Naive thymus-derived CD8-positive, alpha-beta T cell (primary cell): ENCODE measurements at regions not wholly inside any gene's neighbourhood (a gene's known extent, or its start where the extent isn't known, plus 50 kb on each side); places are given as distances from the start of the nearest gene placed in this dataset.
"Not testable (repeated sequence)": the region's sequence is repeated elsewhere in the genome, so short reads cannot be mapped to it uniquely, and the experiment has no call there.

Experiments
- ATAC-seq, 2 donors: fragments of 150-1000 bp; cut with Tn5 transposase in 1 of 2; sonication (Bioruptor Pico), chemical (Tn5 transposase) in 1 of 2; 1 replicate in 1 of 2; 2 replicates in 1 of 2; pipeline ENCODE4 v1.10.0; 2021; ENCODE audit warnings: mild to moderate bottlenecking in 2 of 2, moderate library complexity in 2 of 2
- POLR2A ChIA-PET: fragments of 350-600 bp; sonication (Branson Sonifier 250); formaldehyde crosslinking; loops from one replicate; lab custom pipeline; 2021; ENCODE audit warnings: antibody characterized with exemption; lab: Charles Lee
- DNase-seq, 10 donors: peaks; one replicate each; pipeline versions ENCODE4 v3.0.0 to v3.0.0-alpha.2; 2020 to 2022
- H3K27ac Mint-ChIP-seq, 10 donors: one replicate each; pipeline ENCODE4 v1.8.0; 2020 to 2022; ENCODE audit warnings: mild to moderate bottlenecking in 10 of 10, mixed read lengths in 10 of 10, moderate library complexity in 4 of 10, inconsistent platforms in 1 of 10
- H3K27me3 Mint-ChIP-seq, 5 donors: one replicate each; pipeline ENCODE4 v1.8.0; 2021 to 2022; ENCODE audit warnings: mixed read lengths in 5 of 5
- H3K36me3 Mint-ChIP-seq, 3 donors: one replicate each; pipeline ENCODE4 v1.8.0; 2020 to 2022; ENCODE audit warnings: mixed read lengths in 3 of 3, mild to moderate bottlenecking in 2 of 3, inconsistent platforms in 1 of 3
- H3K4me1 Mint-ChIP-seq, 4 donors: one replicate each; pipeline ENCODE4 v1.8.0; 2021 to 2022; ENCODE audit warnings: mixed read lengths in 4 of 4
- H3K4me3 Mint-ChIP-seq, 10 donors: one replicate each; pipeline ENCODE4 v1.8.0; 2020 to 2022; ENCODE audit warnings: mild to moderate bottlenecking in 10 of 10, mixed read lengths in 10 of 10, moderate library complexity in 6 of 10, inconsistent platforms in 1 of 10
- H3K9me3 Mint-ChIP-seq, 9 donors: one replicate each; pipeline ENCODE4 v1.8.0; 2020 to 2022; ENCODE audit warnings: mixed read lengths in 9 of 9, mild to moderate bottlenecking in 3 of 9, inconsistent platforms in 1 of 9, moderate library complexity in 1 of 9

- H3K4me3 Mint-ChIP-seq, H3K27me3 Mint-ChIP-seq, H3K4me1 Mint-ChIP-seq, H3K27ac Mint-ChIP-seq, H3K9me3 Mint-ChIP-seq, POLR2A ChIA-PET, DNase-seq, ATAC-seq, H3K36me3 Mint-ChIP-seq: not testable (repeated sequence)
Observed at GRCh38 chr1:243074224-243074623, 180.9 kb downstream of the CEP170 start.

- H3K4me3 Mint-ChIP-seq, H3K36me3 Mint-ChIP-seq, DNase-seq, H3K27ac Mint-ChIP-seq, H3K4me1 Mint-ChIP-seq, ATAC-seq, H3K27me3 Mint-ChIP-seq, POLR2A ChIA-PET, H3K9me3 Mint-ChIP-seq: not testable (repeated sequence)
Observed at GRCh38 chr1:243067056-243067455, 188.0 kb downstream of the CEP170 start.

- H3K4me3 Mint-ChIP-seq, ATAC-seq, H3K27me3 Mint-ChIP-seq, H3K4me1 Mint-ChIP-seq, DNase-seq, H3K36me3 Mint-ChIP-seq, H3K27ac Mint-ChIP-seq, H3K9me3 Mint-ChIP-seq, POLR2A ChIA-PET: not testable (repeated sequence)
Observed at GRCh38 chr1:243061965-243062364, 193.1 kb downstream of the CEP170 start.

- POLR2A ChIA-PET, H3K9me3 Mint-ChIP-seq, H3K4me3 Mint-ChIP-seq, H3K4me1 Mint-ChIP-seq, ATAC-seq, H3K27ac Mint-ChIP-seq, H3K27me3 Mint-ChIP-seq, H3K36me3 Mint-ChIP-seq, DNase-seq: not testable (repeated sequence)
Observed at GRCh38 chr1:243055510-243055909, 199.6 kb downstream of the CEP170 start.

- POLR2A ChIA-PET, H3K27me3 Mint-ChIP-seq, H3K36me3 Mint-ChIP-seq, H3K4me1 Mint-ChIP-seq, ATAC-seq, H3K9me3 Mint-ChIP-seq, DNase-seq, H3K4me3 Mint-ChIP-seq, H3K27ac Mint-ChIP-seq: not testable (repeated sequence)
Observed at GRCh38 chr1:243055091-243055490, 200.0 kb downstream of the CEP170 start.

GRCh38 chr1:243054681-243055080 lies 200.4 kb downstream of the CEP170 start:
- H3K27ac Mint-ChIP-seq, H3K4me1 Mint-ChIP-seq, POLR2A ChIA-PET, H3K27me3 Mint-ChIP-seq, ATAC-seq, H3K9me3 Mint-ChIP-seq, H3K4me3 Mint-ChIP-seq, DNase-seq, H3K36me3 Mint-ChIP-seq: not testable (repeated sequence)

GRCh38 chr1:243053048-243053447 lies 202.0 kb downstream of the CEP170 start:
- POLR2A ChIA-PET, DNase-seq, H3K36me3 Mint-ChIP-seq, ATAC-seq, H3K4me1 Mint-ChIP-seq, H3K4me3 Mint-ChIP-seq, H3K9me3 Mint-ChIP-seq, H3K27me3 Mint-ChIP-seq, H3K27ac Mint-ChIP-seq: not testable (repeated sequence)

- H3K27me3 Mint-ChIP-seq, H3K36me3 Mint-ChIP-seq, H3K4me1 Mint-ChIP-seq, H3K9me3 Mint-ChIP-seq, DNase-seq, POLR2A ChIA-PET, H3K4me3 Mint-ChIP-seq, H3K27ac Mint-ChIP-seq, ATAC-seq: not testable (repeated sequence)
Observed at GRCh38 chr1:243050613-243051012, 204.5 kb downstream of the CEP170 start.

- ATAC-seq, H3K27me3 Mint-ChIP-seq, H3K4me3 Mint-ChIP-seq, H3K4me1 Mint-ChIP-seq, H3K36me3 Mint-ChIP-seq, POLR2A ChIA-PET, H3K9me3 Mint-ChIP-seq, H3K27ac Mint-ChIP-seq, DNase-seq: not testable (repeated sequence)
Observed at GRCh38 chr1:243049716-243050115, 205.4 kb downstream of the CEP170 start.

GRCh38 chr1:243021365-243021764 lies 233.7 kb downstream of the CEP170 start:
- H3K36me3 Mint-ChIP-seq, H3K4me3 Mint-ChIP-seq, H3K4me1 Mint-ChIP-seq, H3K9me3 Mint-ChIP-seq, H3K27ac Mint-ChIP-seq, POLR2A ChIA-PET, DNase-seq, ATAC-seq, H3K27me3 Mint-ChIP-seq: not testable (repeated sequence)

GRCh38 chr1:243019030-243019635 lies 235.9 kb downstream of the CEP170 start:
- DNase-seq = peak in 9 of 10 donors; percentile 0 to 62 (median 15)
- H3K36me3 Mint-ChIP-seq, H3K4me3 Mint-ChIP-seq, ATAC-seq, POLR2A ChIA-PET, H3K4me1 Mint-ChIP-seq, H3K9me3 Mint-ChIP-seq, H3K27ac Mint-ChIP-seq, H3K27me3 Mint-ChIP-seq: not testable (repeated sequence)

- ATAC-seq, H3K4me1 Mint-ChIP-seq, H3K9me3 Mint-ChIP-seq, H3K27me3 Mint-ChIP-seq, H3K4me3 Mint-ChIP-seq, H3K36me3 Mint-ChIP-seq, DNase-seq, H3K27ac Mint-ChIP-seq, POLR2A ChIA-PET: not testable (repeated sequence)
Observed at GRCh38 chr1:243010719-243011118, 244.4 kb downstream of the CEP170 start.

GRCh38 chr1:243001003-243001402 lies 254.1 kb downstream of the CEP170 start:
- H3K36me3 Mint-ChIP-seq, H3K4me3 Mint-ChIP-seq, ATAC-seq, H3K27me3 Mint-ChIP-seq, DNase-seq, H3K9me3 Mint-ChIP-seq, H3K27ac Mint-ChIP-seq, H3K4me1 Mint-ChIP-seq, POLR2A ChIA-PET: not testable (repeated sequence)

GRCh38 chr1:242992776-242993175 lies 262.3 kb downstream of the CEP170 start:
- H3K27me3 Mint-ChIP-seq, H3K9me3 Mint-ChIP-seq, H3K36me3 Mint-ChIP-seq, H3K4me3 Mint-ChIP-seq, ATAC-seq, DNase-seq, H3K4me1 Mint-ChIP-seq, H3K27ac Mint-ChIP-seq, POLR2A ChIA-PET: not testable (repeated sequence)
